GM19452 (cell line): ENCODE measurements at regions not wholly inside any gene's neighbourhood (a gene's known extent, or its start where the extent isn't known, plus 50 kb on each side); places are given as distances from the start of the nearest gene placed in this dataset.
"Not testable (repeated sequence)": the region's sequence is repeated elsewhere in the genome, so short reads cannot be mapped to it uniquely, and the experiment has no call there.

Experiments used
- ATAC-seq: cut with Tn5 transposase; IDR thresholded peaks from one replicate; pipeline ENCODE4 v1.9.1; 2021; ENCODE audit not compliant: unreplicated experiment

DNA sequence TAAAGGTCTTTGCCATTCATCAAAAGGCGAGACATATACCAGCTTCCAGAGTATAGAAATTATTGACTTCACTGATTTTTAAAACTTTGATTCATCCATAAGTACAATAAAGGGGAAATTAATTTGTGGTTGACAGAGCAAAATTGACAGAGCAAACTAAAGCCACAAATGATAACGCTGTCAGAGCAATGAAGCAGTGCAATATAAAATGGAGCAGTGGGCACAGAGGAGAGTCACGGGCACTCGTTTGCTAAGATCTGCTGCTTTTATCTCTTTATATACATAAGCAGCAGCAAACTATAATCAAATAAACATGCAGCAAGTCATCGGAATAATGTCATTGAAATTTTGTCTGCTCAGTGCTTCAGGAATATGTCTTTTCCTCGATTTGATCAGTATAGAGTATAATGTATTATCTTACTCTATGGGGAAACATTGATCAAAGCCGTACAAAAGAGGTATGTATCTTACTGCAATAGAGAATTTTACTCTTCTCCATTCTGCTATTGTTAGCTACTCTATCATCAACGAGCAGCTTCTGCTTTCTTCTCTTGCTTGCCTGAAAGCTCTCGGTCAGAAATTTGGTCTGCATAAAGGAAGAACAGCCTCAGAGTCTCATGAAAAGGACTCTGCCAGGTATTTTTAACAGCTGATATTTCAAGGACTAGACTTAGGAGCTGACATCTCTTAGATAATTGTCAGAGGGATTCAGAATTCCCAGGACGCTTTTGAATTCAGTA is 546.0 kb upstream of the ARID1B start:
- ATAC-seq = no peak

GRCh38 chr6:156219973-156220372 is 557.2 kb upstream of the ARID1B start:
- ATAC-seq = no peak

- ATAC-seq = no peak
Observed at GRCh38 chr6:156205678-156206077, 571.5 kb upstream of the ARID1B start.

GRCh38 chr6:156199182-156199581 is 578.0 kb upstream of the ARID1B start:
- ATAC-seq = no peak

- ATAC-seq = no peak
Observed at GRCh38 chr6:156197513-156197912, 579.7 kb upstream of the ARID1B start.

DNA sequence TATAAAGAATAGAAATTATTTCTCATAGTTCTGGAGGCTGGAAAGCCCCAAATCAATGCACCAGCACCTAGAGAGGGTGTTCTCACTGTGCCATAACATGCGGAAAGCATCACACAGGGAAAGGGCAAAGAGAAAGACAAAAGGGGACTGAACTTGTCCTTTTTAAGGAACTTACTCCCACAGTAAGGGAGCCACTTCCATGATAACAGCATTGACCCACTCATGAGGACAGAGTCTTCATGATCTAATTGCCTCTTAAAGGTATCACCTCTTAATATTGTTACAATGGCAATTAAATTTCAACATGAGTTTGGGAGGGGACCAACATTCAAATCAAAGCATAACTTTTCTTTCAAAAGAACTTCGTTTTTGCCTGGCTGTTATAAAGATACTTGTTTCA is 582.2 kb upstream of the ARID1B start:
- no peak for ATAC-seq

- no peak for ATAC-seq
Observed at GRCh38 chr6:156193381-156193780, 583.8 kb upstream of the ARID1B start.

- no peak for ATAC-seq
Observed at GRCh38 chr6:156191895-156192294, 585.3 kb upstream of the ARID1B start.

GRCh38 chr6:156191390-156191789 is 585.8 kb upstream of the ARID1B start:
- not testable (repeated sequence) for ATAC-seq

- ATAC-seq = no peak
Observed at GRCh38 chr6:156190270-156190669, 586.9 kb upstream of the ARID1B start.

GRCh38 chr6:156189714-156190113 is 587.5 kb upstream of the ARID1B start:
- no peak for ATAC-seq

DNA sequence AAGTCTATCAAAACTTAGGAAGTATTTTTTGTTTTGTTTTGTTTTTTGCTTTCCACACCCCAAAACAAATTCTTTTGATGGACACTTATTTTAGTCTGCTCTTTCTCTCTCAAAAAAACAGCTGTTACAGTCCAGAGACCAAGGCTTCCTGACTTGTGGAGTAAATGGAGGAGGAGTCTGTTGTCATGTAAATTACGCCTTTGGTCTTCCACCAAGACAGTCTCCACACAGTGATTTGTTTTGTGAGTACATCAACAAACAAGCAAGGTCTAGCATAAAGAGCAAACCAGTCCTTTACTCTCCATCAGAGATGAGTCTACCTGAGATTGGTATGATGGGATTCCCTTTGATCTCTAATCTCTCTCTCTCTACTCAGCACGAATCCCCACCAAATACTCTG is 588.0 kb upstream of the ARID1B start:
- no peak for ATAC-seq

GRCh38 chr6:156185113-156185512 is 592.1 kb upstream of the ARID1B start:
- ATAC-seq = no peak

GRCh38 chr6:156183678-156184077 is 593.5 kb upstream of the ARID1B start:
- no peak for ATAC-seq

- ATAC-seq = no peak
Observed at GRCh38 chr6:156182356-156182755, 594.8 kb upstream of the ARID1B start.

DNA sequence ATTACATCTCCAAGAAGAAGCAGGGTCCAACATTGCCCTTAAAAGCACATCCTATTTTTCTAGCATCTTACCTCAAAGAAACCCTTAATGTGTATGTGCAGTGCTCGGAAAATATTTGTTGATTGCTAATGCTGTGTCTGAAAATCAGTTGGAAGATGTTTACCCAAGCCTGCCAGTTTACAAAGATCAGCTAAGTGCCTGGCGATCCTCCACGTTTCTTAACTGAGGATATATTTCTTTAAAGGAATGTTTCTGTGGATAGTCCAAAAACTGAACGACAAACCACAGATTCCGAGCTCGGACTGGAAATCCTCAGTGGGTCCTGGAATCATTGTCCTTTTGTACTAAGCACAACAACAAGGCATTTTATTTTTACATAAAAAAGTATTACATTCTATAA is 595.7 kb upstream of the ARID1B start:
- ATAC-seq = no peak

- no peak for ATAC-seq
Observed at GRCh38 chr6:156175971-156176421, 601.2 kb upstream of the ARID1B start.

GRCh38 chr6:156175433-156175832 is 601.7 kb upstream of the ARID1B start:
- no peak for ATAC-seq

- ATAC-seq = no peak
Observed at GRCh38 chr6:156174031-156174890, 602.9 kb upstream of the ARID1B start.

- no peak for ATAC-seq
Observed at GRCh38 chr6:156169371-156169770, 607.8 kb upstream of the ARID1B start.

GRCh38 chr6:156167625-156168071 is 609.5 kb upstream of the ARID1B start:
- no peak for ATAC-seq

GRCh38 chr6:156167016-156167624 is 610.1 kb upstream of the ARID1B start:
- no peak for ATAC-seq
